Activated CD8-positive, alpha-beta memory T cell treated with anti-CD3 and anti-CD28 coated beads, Interleukin-2, amount 50 U/mL, for 24 hours (primary cell): ENCODE measurements at regions not wholly inside any gene's neighbourhood (a gene's known extent, or its start where the extent isn't known, plus 50 kb on each side); places are given as distances from the start of the nearest gene placed in this dataset.

Experiments
- DNase-seq: peaks from one replicate; pipeline ENCODE4 v3.0.0-alpha.2; 2020; ENCODE audit errors: extremely low read depth

GRCh38 chr13:40114305-40114896, 458.9 kb downstream of the COG6 start:
- no peak for DNase-seq

- no peak for DNase-seq
These were observed 460.0 kb downstream of the COG6 start for GRCh38 chr13:40115426-40115825.

GRCh38 chr13:40116008-40116407, 460.5 kb downstream of the COG6 start:
- DNase-seq: no peak

- DNase-seq: no peak
These were observed 462.9 kb downstream of the COG6 start for GRCh38 chr13:40118337-40118736.

- DNase-seq: no peak
These were observed 464.4 kb downstream of the COG6 start for GRCh38 chr13:40119852-40120251.

- no peak for DNase-seq
These were observed 464.8 kb downstream of the COG6 start for GRCh38 chr13:40120288-40120687.

- DNase-seq: no peak
These were observed 465.3 kb downstream of the COG6 start for GRCh38 chr13:40120781-40121180.

GRCh38 chr13:40121722-40122121, 466.3 kb downstream of the COG6 start:
- no peak for DNase-seq

- DNase-seq: no peak
These were observed 468.6 kb downstream of the COG6 start for GRCh38 chr13:40123962-40124632.

- DNase-seq: no peak
These were observed 469.2 kb downstream of the COG6 start for GRCh38 chr13:40124633-40125015.

- DNase-seq: no peak
These were observed 469.9 kb downstream of the COG6 start for GRCh38 chr13:40125336-40125735.

GRCh38 chr13:40126306-40127085, 471.0 kb downstream of the COG6 start:
- DNase-seq: no peak

GRCh38 chr13:40127476-40127875, 472.0 kb downstream of the COG6 start:
- DNase-seq: no peak

- no peak for DNase-seq
These were observed 472.5 kb downstream of the COG6 start for GRCh38 chr13:40127925-40128324.

GRCh38 chr13:40129467-40129866, 474.0 kb downstream of the COG6 start:
- DNase-seq: no peak

- no peak for DNase-seq
These were observed 475.6 kb downstream of the COG6 start for GRCh38 chr13:40130871-40131636.

GRCh38 chr13:40132249-40132648, 476.8 kb downstream of the COG6 start:
- DNase-seq: no peak

GRCh38 chr13:40136896-40137295, 481.4 kb downstream of the COG6 start:
- DNase-seq: no peak

- DNase-seq: no peak
These were observed 481.9 kb downstream of the COG6 start for GRCh38 chr13:40137400-40137799.

- no peak for DNase-seq
These were observed 484.5 kb downstream of the COG6 start for GRCh38 chr13:40139896-40140520.

- no peak for DNase-seq
These were observed 486.5 kb downstream of the COG6 start for GRCh38 chr13:40141859-40142555.
